Neural cell (in vitro differentiated cells): ENCODE measurements at regions not wholly inside any gene's neighbourhood (a gene's known extent, or its start where the extent isn't known, plus 50 kb on each side); places are given as distances from the start of the nearest gene placed in this dataset.

Experiments used
- H2AFZ ChIP-seq: fragments of 200-600, 300-800 bp; sonication (generic), shearing (Covaris generic); 2 replicates; pipeline ENCODE4 v1.6.0; 2014; ENCODE audit warnings: low read depth, mild to moderate bottlenecking, antibody characterized with exemption, low read length, moderate library complexity
- H3F3A ChIP-seq: fragments of 200-600 bp; shearing (Covaris generic); 2 replicates; pipeline ENCODE4 v1.6.1; 2016; ENCODE audit warnings: mild to moderate bottlenecking, moderate library complexity, mixed read lengths, antibody characterized with exemption, low read length; ENCODE audit not compliant: insufficient read depth, poor library complexity, severe bottlenecking
- H3K27ac ChIP-seq: fragments of 200-600, 300-800 bp; sonication (generic), shearing (Covaris generic); 2 replicates; pipeline ENCODE4 v1.5.1; 2014; ENCODE audit warnings: mild to moderate bottlenecking, low read length, moderate library complexity
- H3K27me3 ChIP-seq: fragments of 300-800, 200-600 bp; sonication (generic), shearing (Covaris generic); 2 replicates; pipeline ENCODE4 v1.6.0; 2014; ENCODE audit warnings: mild to moderate bottlenecking, low read depth, low read length, moderate library complexity; ENCODE audit not compliant: insufficient read depth
- H3K36me3 ChIP-seq: fragments of 300-800, 200-600 bp; sonication (generic), shearing (Covaris generic); 2 replicates; pipeline ENCODE4 v1.5.1; 2014; ENCODE audit warnings: mild to moderate bottlenecking, antibody characterized with exemption, low read length, moderate library complexity; ENCODE audit not compliant: insufficient read depth
- H3K4me2 ChIP-seq: fragments of 300-800, 200-600 bp; sonication (generic), shearing (Covaris generic); 2 replicates; pipeline ENCODE4 v1.6.0; 2014; ENCODE audit warnings: mild to moderate bottlenecking, low read length
- H3K4me3 ChIP-seq: fragments of 300-800, 200-600 bp; sonication (generic), shearing (Covaris generic); 2 replicates; pipeline ENCODE4 v1.5.1; 2014; ENCODE audit warnings: mild to moderate bottlenecking, low read length, moderate library complexity
- H3K79me2 ChIP-seq: fragments of 200-600 bp; shearing (Covaris generic); replicated peaks from 2 replicates; pipeline ENCODE4 v1.6.0; 2014; ENCODE audit warnings: mild to moderate bottlenecking, low read length, moderate library complexity; ENCODE audit not compliant: insufficient read depth
- H3K9ac ChIP-seq: fragments of 300-800, 200-600 bp; sonication (generic), shearing (Covaris generic); 2 replicates; pipeline ENCODE4 v1.6.1; 2016; ENCODE audit warnings: mild to moderate bottlenecking, low read length, mixed read lengths
- H3K9me2 ChIP-seq: fragments of 200-600 bp; shearing (Covaris generic); 2 replicates; pipeline ENCODE4 v1.6.1; 2016; ENCODE audit warnings: mild to moderate bottlenecking, low read length, mixed read lengths; ENCODE audit not compliant: insufficient read depth
- H3K9me3 ChIP-seq: fragments of 200-600, 300-800 bp; sonication (generic), shearing (Covaris generic); 2 replicates; pipeline ENCODE4 v1.6.1; 2016; ENCODE audit warnings: mild to moderate bottlenecking, mixed run types, low read length, moderate library complexity, mixed read lengths
- H4K20me1 ChIP-seq: fragments of 200-600 bp; shearing (Covaris generic); 2 replicates; pipeline ENCODE4 v1.6.1; 2016; ENCODE audit warnings: mild to moderate bottlenecking, mixed run types; ENCODE audit not compliant: insufficient read depth
- CTCF ChIP-seq: fragments of 450-650 bp; IDR thresholded peaks from 2 replicates; pipeline ENCODE4 v1.5.1; 2014; ENCODE audit warnings: antibody characterized with exemption, mild to moderate bottlenecking, moderate library complexity; ENCODE audit not compliant: poor library complexity, severe bottlenecking
- EP300 ChIP-seq: fragments of 450-650 bp; conservative IDR thresholded peaks from 2 replicates; pipeline ENCODE4 v1.6.1; 2014; ENCODE audit warnings: antibody characterized with exemption, mild to moderate bottlenecking, moderate library complexity; ENCODE audit not compliant: poor library complexity, severe bottlenecking
- EZH2 ChIP-seq: fragments of 200-600, 300-800 bp; shearing (Covaris generic), sonication (generic); IDR thresholded peaks from 2 replicates; pipeline ENCODE4 v1.6.1; 2014; ENCODE audit warnings: antibody characterized with exemption, low read length, borderline replicate concordance, mild to moderate bottlenecking; ENCODE audit not compliant: insufficient read depth, poor library complexity, severe bottlenecking
- MXI1 ChIP-seq: fragments of 450-650 bp; conservative IDR thresholded peaks from 2 replicates; pipeline ENCODE4 v1.6.1; 2014; ENCODE audit warnings: antibody characterized with exemption, mild to moderate bottlenecking; ENCODE audit not compliant: poor library complexity, severe bottlenecking
- POLR2AphosphoS5 ChIP-seq: IDR thresholded peaks from 2 replicates; pipeline ENCODE4 v1.6.1; 2012
- RAD21 ChIP-seq: fragments of 450-650 bp; conservative IDR thresholded peaks from 2 replicates; pipeline ENCODE4 v1.6.1; 2014; ENCODE audit warnings: antibody characterized with exemption, mild to moderate bottlenecking, moderate library complexity
- REST ChIP-seq: IDR thresholded peaks from 2 replicates; pipeline ENCODE4 v1.6.1; 2012; ENCODE audit warnings: borderline replicate concordance
- SMC3 ChIP-seq: fragments of 450-650 bp; conservative IDR thresholded peaks from 2 replicates; pipeline ENCODE4 v1.6.1; 2014; ENCODE audit warnings: antibody characterized with exemption, mild to moderate bottlenecking, moderate library complexity; ENCODE audit not compliant: poor library complexity
- TAF1 ChIP-seq: IDR thresholded peaks from 2 replicates; pipeline ENCODE4 v1.6.1; 2012; ENCODE audit warnings: low read depth

- TF ChIP-seq MXI1 (no peak), CTCF (no peak), RAD21 (no peak), EP300 (no peak), SMC3 (no peak), EZH2 (no peak), POLR2AphosphoS5 (no peak), REST (no peak), TAF1 (no peak)
- Histone ChIP-seq H3K4me2 (no peak overlapping the region), H3F3A (no peaks in the 10 kb centered on the region), H3K27ac (no peak overlapping the region), H3K4me3 (no peak overlapping the region), H3K9me2 (no peaks in the 10 kb centered on the region), H4K20me1 (no peaks in the 10 kb centered on the region), H3K36me3 (no peaks in the 10 kb centered on the region), H3K9ac (no peak overlapping the region), H3K9me3 (no peaks in the 10 kb centered on the region), H3K27me3 (no peaks in the 10 kb centered on the region), H3K79me2 (no peaks in the 10 kb centered on the region), H2AFZ (no peak overlapping the region)
Observed at GRCh38 chr19:31910224-31910623, 435.2 kb upstream of the ZNF507 start.

- Histone ChIP-seq H3K4me2 (no peak overlapping the region), H3K27me3 (no peaks in the 10 kb centered on the region), H3K4me3 (no peak overlapping the region), H3K9ac (no peak overlapping the region), H3K36me3 (no peaks in the 10 kb centered on the region), H3F3A (no peaks in the 10 kb centered on the region), H3K27ac (no peak overlapping the region), H4K20me1 (no peaks in the 10 kb centered on the region), H3K79me2 (no peaks in the 10 kb centered on the region), H2AFZ (no peak overlapping the region), H3K9me2 (no peaks in the 10 kb centered on the region), H3K9me3 (no peaks in the 10 kb centered on the region)
- TF ChIP-seq POLR2AphosphoS5 (no peak), EZH2 (no peak), TAF1 (no peak), REST (no peak), MXI1 (no peak), SMC3 (no peak), EP300 (no peak), RAD21 (no peak)
Observed at GRCh38 chr19:31911577-31911976, 433.8 kb upstream of the ZNF507 start.
